ENCODE measurements at regions not wholly inside any gene's neighbourhood (a gene's known extent, or its start where the extent isn't known, plus 50 kb on each side); places are given as distances from the start of the nearest gene placed in this dataset.

- TF ChIP-seq, protein P1, sequence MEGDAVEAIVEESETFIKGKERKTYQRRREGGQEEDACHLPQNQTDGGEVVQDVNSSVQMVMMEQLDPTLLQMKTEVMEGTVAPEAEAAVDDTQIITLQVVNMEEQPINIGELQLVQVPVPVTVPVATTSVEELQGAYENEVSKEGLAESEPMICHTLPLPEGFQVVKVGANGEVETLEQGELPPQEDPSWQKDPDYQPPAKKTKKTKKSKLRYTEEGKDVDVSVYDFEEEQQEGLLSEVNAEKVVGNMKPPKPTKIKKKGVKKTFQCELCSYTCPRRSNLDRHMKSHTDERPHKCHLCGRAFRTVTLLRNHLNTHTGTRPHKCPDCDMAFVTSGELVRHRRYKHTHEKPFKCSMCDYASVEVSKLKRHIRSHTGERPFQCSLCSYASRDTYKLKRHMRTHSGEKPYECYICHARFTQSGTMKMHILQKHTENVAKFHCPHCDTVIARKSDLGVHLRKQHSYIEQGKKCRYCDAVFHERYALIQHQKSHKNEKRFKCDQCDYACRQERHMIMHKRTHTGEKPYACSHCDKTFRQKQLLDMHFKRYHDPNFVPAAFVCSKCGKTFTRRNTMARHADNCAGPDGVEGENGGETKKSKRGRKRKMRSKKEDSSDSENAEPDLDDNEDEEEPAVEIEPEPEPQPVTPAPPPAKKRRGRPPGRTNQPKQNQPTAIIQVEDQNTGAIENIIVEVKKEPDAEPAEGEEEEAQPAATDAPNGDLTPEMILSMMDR (IDR thresholded peaks at IDR 0.05; ENCODE audit: insufficient read depth in 1 of 2, low read depth in 1 of 2, low read length in 1 of 2, severe bottlenecking in 1 of 2, unreplicated experiment in 1 of 2) = no peak
- H3K27me3 ChIP-seq (replicated peaks; ENCODE audit: control insufficient read depth, insufficient read depth, low read length) = no peaks in the 10 kb centered on the region
- no peak for DNase-seq
- H3K4me3 Mint-ChIP-seq (ENCODE audit: unreplicated experiment) = no peak overlapping the region
- H3K4me3 ChIP-seq (ENCODE audit: low read depth, low read length) = no peak overlapping the region
- BruUV-seq (replicated peaks) = no TSS peak
- no peaks in the 10 kb centered on the region for H3K4me1 ChIP-seq
- H3K27me3 Mint-ChIP-seq (ENCODE audit: insufficient read depth, unreplicated experiment) = peaks cover 5% of the 10 kb centered on the region
- no peaks in the 10 kb centered on the region for H3K36me3 Mint-ChIP-seq (ENCODE audit: insufficient read depth, unreplicated experiment)
- no peak overlapping the region for H3K27ac Mint-ChIP-seq (ENCODE audit: unreplicated experiment)
- H3K9me3 ChIP-seq = no peaks in the 10 kb centered on the region
- H3K36me3 ChIP-seq (ENCODE audit: control insufficient read depth, insufficient read depth, low read length) = no peaks in the 10 kb centered on the region
- ChIA-PET POLR2A (no interaction called here), CTCF (no interaction called here)
- no peaks in the 10 kb centered on the region for H3K9me3 Mint-ChIP-seq (ENCODE audit: unreplicated experiment)
- intact Hi-C loops (cut with micrococcal nuclease; ENCODE audit: unreplicated experiment) = no loop called here
- H3K4me1 Mint-ChIP-seq (ENCODE audit: low read depth, unreplicated experiment) = no peaks in the 10 kb centered on the region
Observed at GRCh38 chr2:107719141-107719540, 107.6 kb upstream of the RGPD4 start.

- H3K4me1 Mint-ChIP-seq (ENCODE audit: low read depth, unreplicated experiment) = no peaks in the 10 kb centered on the region
- ChIA-PET CTCF (no interaction called here), POLR2A (no interaction called here)
- TF ChIP-seq, protein P1 (IDR thresholded peaks at IDR 0.05; ENCODE audit: insufficient read depth in 1 of 2, low read depth in 1 of 2, low read length in 1 of 2, severe bottlenecking in 1 of 2, unreplicated experiment in 1 of 2) = no peak
- no peak for DNase-seq
- Histone ChIP-seq H3K9me3 (no peaks in the 10 kb centered on the region), H3K4me3 (ENCODE audit: low read depth, low read length) (no peak overlapping the region), H3K36me3 (ENCODE audit: control insufficient read depth, insufficient read depth, low read length) (no peaks in the 10 kb centered on the region), H3K27me3 (replicated peaks; ENCODE audit: control insufficient read depth, insufficient read depth, low read length) (no peaks in the 10 kb centered on the region), H3K4me1 (no peaks in the 10 kb centered on the region)
- BruUV-seq (replicated peaks) = no TSS peak
- peaks cover 2% of the 10 kb centered on the region for H3K27me3 Mint-ChIP-seq (ENCODE audit: insufficient read depth, unreplicated experiment)
- H3K27ac Mint-ChIP-seq (ENCODE audit: unreplicated experiment) = no peak overlapping the region
- no peak overlapping the region for H3K4me3 Mint-ChIP-seq (ENCODE audit: unreplicated experiment)
- intact Hi-C loops (cut with micrococcal nuclease; ENCODE audit: unreplicated experiment) = no loop called here
- H3K36me3 Mint-ChIP-seq (ENCODE audit: insufficient read depth, unreplicated experiment) = no peaks in the 10 kb centered on the region
- H3K9me3 Mint-ChIP-seq (ENCODE audit: unreplicated experiment) = no peaks in the 10 kb centered on the region
Observed at GRCh38 chr2:107719836-107720235, 106.9 kb upstream of the RGPD4 start.

DNA sequence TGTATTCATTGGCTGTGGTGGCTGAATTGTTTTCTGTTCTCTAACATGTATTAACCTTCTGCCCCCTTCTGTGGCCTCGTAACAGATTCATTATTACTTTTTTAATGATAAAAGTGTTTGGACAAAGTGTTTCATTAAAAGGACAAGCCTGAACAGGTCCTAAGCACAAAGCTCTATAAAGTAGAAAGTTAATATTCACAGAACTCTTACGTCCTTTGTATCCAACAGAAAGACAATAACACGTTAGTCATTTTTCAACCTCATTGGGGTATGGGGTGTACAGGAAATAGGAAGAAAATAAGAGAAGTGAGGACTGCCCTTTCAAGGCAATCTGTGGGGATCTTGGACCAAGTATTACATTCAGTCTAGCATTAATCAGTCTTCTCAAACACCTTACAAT, 105.5 kb upstream of the RGPD4 start:
- TF ChIP-seq, protein P1 (IDR thresholded peaks at IDR 0.05; ENCODE audit: insufficient read depth in 1 of 2, low read depth in 1 of 2, low read length in 1 of 2, severe bottlenecking in 1 of 2, unreplicated experiment in 1 of 2) = no peak
- Histone ChIP-seq H3K4me3 (ENCODE audit: low read depth, low read length) (no peak overlapping the region), H3K9me3 (no peaks in the 10 kb centered on the region), H3K4me1 (no peaks in the 10 kb centered on the region), H3K36me3 (ENCODE audit: control insufficient read depth, insufficient read depth, low read length) (no peaks in the 10 kb centered on the region), H3K27me3 (replicated peaks; ENCODE audit: control insufficient read depth, insufficient read depth, low read length) (no peaks in the 10 kb centered on the region)
- intact Hi-C loops (cut with micrococcal nuclease; ENCODE audit: unreplicated experiment) = no loop called here
- Mint-ChIP-seq H3K27me3 (ENCODE audit: insufficient read depth, unreplicated experiment) (peaks cover 2% of the 10 kb centered on the region), H3K4me1 (ENCODE audit: low read depth, unreplicated experiment) (no peaks in the 10 kb centered on the region), H3K36me3 (ENCODE audit: insufficient read depth, unreplicated experiment) (no peaks in the 10 kb centered on the region), H3K4me3 (ENCODE audit: unreplicated experiment) (no peak overlapping the region), H3K27ac (ENCODE audit: unreplicated experiment) (no peak overlapping the region), H3K9me3 (ENCODE audit: unreplicated experiment) (no peaks in the 10 kb centered on the region)
- no peak for DNase-seq
- ChIA-PET CTCF (no interaction called here), POLR2A (no interaction called here)
- BruUV-seq (replicated peaks) = no TSS peak
